PC-3 (cell line): ENCODE measurements at regions not wholly inside any gene's neighbourhood (a gene's known extent, or its start where the extent isn't known, plus 50 kb on each side); places are given as distances from the start of the nearest gene placed in this dataset.

Experiments used
- CTCF ChIP-seq: fragments of 300-600 bp; sonication (generic); conservative IDR thresholded peaks from 2 replicates; pipeline ENCODE4 v1.5.1; 2017; ENCODE audit warnings: antibody characterized with exemption, low read depth, mild to moderate bottlenecking, low read length
- EZH2 ChIP-seq: fragments of 300-600 bp; sonication (generic); IDR thresholded peaks from one replicate; pipeline ENCODE4 v1.6.1; 2017; ENCODE audit warnings: antibody characterized with exemption, mild to moderate bottlenecking, low read length; ENCODE audit not compliant: unreplicated experiment

GRCh38 chr4:129223945-129224344, 128.0 kb downstream of the C4orf33 start:
- TF ChIP-seq CTCF = no peak
- no peak for TF ChIP-seq EZH2
